H9 (cell line): ENCODE measurements at regions not wholly inside any gene's neighbourhood (a gene's known extent, or its start where the extent isn't known, plus 50 kb on each side); places are given as distances from the start of the nearest gene placed in this dataset.

Experiments used
- DNase-seq: peaks from one replicate; pipeline ENCODE4 v3.0.0-alpha.2; 2017
- H2AFZ ChIP-seq: one replicate; pipeline ENCODE4 v1.6.1; 2013; ENCODE audit warnings: mild to moderate bottlenecking, low read length, control low read depth, moderate library complexity
- H2AK5ac ChIP-seq: 2 replicates; pipeline ENCODE4 v1.6.1; 2013; ENCODE audit warnings: low read length, control low read depth, mixed read lengths; ENCODE audit not compliant: insufficient read length
- H2BK120ac ChIP-seq: one replicate; pipeline ENCODE4 v1.6.1; 2013; ENCODE audit warnings: low read depth, mild to moderate bottlenecking, low read length, control low read depth, inconsistent platforms; ENCODE audit not compliant: poor library complexity, severe bottlenecking
- H2BK12ac ChIP-seq: 2 replicates; pipeline ENCODE4 v1.6.1; 2013; ENCODE audit warnings: low read length, control low read depth, mixed read lengths, low read depth; ENCODE audit not compliant: insufficient read length
- H2BK15ac ChIP-seq: 2 replicates; pipeline ENCODE4 v1.6.1; 2013; ENCODE audit warnings: low read depth, low read length, control low read depth
- H2BK20ac ChIP-seq: one replicate; pipeline ENCODE4 v1.6.1; 2013; ENCODE audit warnings: low read depth, mild to moderate bottlenecking, low read length, control low read depth, inconsistent platforms; ENCODE audit not compliant: poor library complexity, severe bottlenecking
- H2BK5ac ChIP-seq: 2 replicates; pipeline ENCODE4 v1.6.1; 2013; ENCODE audit warnings: low read length, control low read depth, mixed read lengths; ENCODE audit not compliant: insufficient read length
- H3K14ac ChIP-seq: 2 replicates; pipeline ENCODE4 v1.6.1; 2013; ENCODE audit warnings: low read length, control low read depth; ENCODE audit not compliant: insufficient read depth
- H3K18ac ChIP-seq: 2 replicates; pipeline ENCODE4 v1.6.1; 2013; ENCODE audit warnings: low read depth, mild to moderate bottlenecking, mixed read lengths, low read length, control low read depth; ENCODE audit not compliant: insufficient read length
- H3K23ac ChIP-seq: 2 replicates; pipeline ENCODE4 v1.6.1; 2013; ENCODE audit warnings: low read length, control low read depth, mixed read lengths, low read depth; ENCODE audit not compliant: insufficient read length
- H3K23me2 ChIP-seq: 2 replicates; pipeline ENCODE4 v1.6.1; 2013; ENCODE audit warnings: low read depth, mild to moderate bottlenecking, mixed read lengths, low read length, control low read depth; ENCODE audit not compliant: insufficient read length, poor library complexity, severe bottlenecking
- H3K27ac ChIP-seq: 2 replicates; pipeline ENCODE4 v1.5.1; 2013; ENCODE audit warnings: low read length, control low read depth, mixed read lengths, low read depth; ENCODE audit not compliant: insufficient read length
- H3K27me3 ChIP-seq: 2 replicates; pipeline ENCODE4 v1.6.1; 2013; ENCODE audit warnings: low read length, control low read depth, inconsistent platforms; ENCODE audit not compliant: insufficient read depth
- H3K4ac ChIP-seq: 2 replicates; pipeline ENCODE4 v1.6.1; 2013; ENCODE audit warnings: low read depth, mild to moderate bottlenecking, control low read depth, inconsistent platforms, low read length, moderate library complexity
- H3K4me1 ChIP-seq: 2 replicates; pipeline ENCODE4 v1.6.1; 2013; ENCODE audit warnings: low read length, control low read depth, inconsistent platforms; ENCODE audit not compliant: insufficient read depth
- H3K4me2 ChIP-seq: 2 replicates; pipeline ENCODE4 v1.6.1; 2013; ENCODE audit warnings: low read length, control low read depth, mixed read lengths; ENCODE audit not compliant: insufficient read length, insufficient read depth
- H3K56ac ChIP-seq: 2 replicates; pipeline ENCODE4 v1.6.1; 2013; ENCODE audit warnings: low read depth, mild to moderate bottlenecking, mixed read lengths, low read length, control low read depth; ENCODE audit not compliant: insufficient read length
- H3K79me1 ChIP-seq: 2 replicates; pipeline ENCODE4 v1.6.1; 2013; ENCODE audit warnings: low read depth, mild to moderate bottlenecking, moderate library complexity, low read length, control low read depth, inconsistent platforms; ENCODE audit not compliant: insufficient read depth, poor library complexity, severe bottlenecking
- H3K79me2 ChIP-seq: 2 replicates; pipeline ENCODE4 v1.6.1; 2013; ENCODE audit warnings: low read length, control low read depth, inconsistent platforms; ENCODE audit not compliant: insufficient read depth
- H3K9ac ChIP-seq: 2 replicates; pipeline ENCODE4 v1.6.1; 2013; ENCODE audit warnings: low read length, control low read depth, mixed read lengths; ENCODE audit not compliant: insufficient read length; ENCODE audit errors: extremely low read depth
- H3K9me3 ChIP-seq: one replicate; pipeline ENCODE4 v1.6.1; 2013; ENCODE audit warnings: low read depth, low read length, inconsistent platforms; ENCODE audit not compliant: control insufficient read depth
- H3T11ph ChIP-seq: one replicate; pipeline ENCODE4 v1.6.1; 2013; ENCODE audit warnings: mild to moderate bottlenecking, low read length, control low read depth, inconsistent platforms
- H4K20me1 ChIP-seq: one replicate; pipeline ENCODE4 v1.6.1; 2013; ENCODE audit not compliant: control insufficient read depth, insufficient read length, insufficient read depth
- H4K5ac ChIP-seq: 2 replicates; pipeline ENCODE4 v1.6.1; 2013; ENCODE audit warnings: low read depth, mild to moderate bottlenecking, mixed read lengths, low read length, control low read depth; ENCODE audit not compliant: insufficient read length
- H4K8ac ChIP-seq: replicated peaks from 2 replicates; pipeline ENCODE4 v1.6.1; 2013; ENCODE audit warnings: low read length, control low read depth, mixed read lengths, low read depth; ENCODE audit not compliant: insufficient read length
- H4K91ac ChIP-seq: 2 replicates; pipeline ENCODE4 v1.6.1; 2013; ENCODE audit warnings: low read depth, mild to moderate bottlenecking, moderate library complexity, mixed read lengths, low read length, control low read depth; ENCODE audit not compliant: insufficient read length
- H3K27ac Mint-ChIP-seq, 3 experiments: 2 replicates in 2 of 3; 3 replicates in 1 of 3; pipeline ENCODE4 v1.8.0; 2020 to 2021; ENCODE audit warnings: mixed read lengths in 3 of 3, mild to moderate bottlenecking in 1 of 3, moderate library complexity in 1 of 3
- H3K27me3 Mint-ChIP-seq: 2 replicates; pipeline ENCODE4 v1.8.0; 2021; ENCODE audit warnings: low read depth, mild to moderate bottlenecking, moderate library complexity, mixed read lengths
- H3K36me3 Mint-ChIP-seq, 3 experiments: 2 replicates in 2 of 3; 3 replicates in 1 of 3; pipeline ENCODE4 v1.8.0; 2020 to 2021; ENCODE audit warnings: low read depth in 3 of 3, mixed read lengths in 3 of 3; ENCODE audit not compliant: insufficient read depth in 1 of 3
- H3K4me1 Mint-ChIP-seq, 2 experiments: 2 replicates each; pipeline ENCODE4 v1.8.0; 2020; ENCODE audit warnings: mixed read lengths in 2 of 2
- H3K4me3 Mint-ChIP-seq, 2 experiments: 2 replicates in 1 of 2; 3 replicates in 1 of 2; pipeline ENCODE4 v1.8.0; 2020 to 2021; ENCODE audit warnings: mild to moderate bottlenecking in 2 of 2, mixed read lengths in 2 of 2, moderate library complexity in 1 of 2
- H3K9me3 Mint-ChIP-seq, 2 experiments: 2 replicates in 1 of 2; 3 replicates in 1 of 2; pipeline ENCODE4 v1.8.0; 2020; ENCODE audit warnings: mild to moderate bottlenecking in 2 of 2, mixed read lengths in 2 of 2, moderate library complexity in 1 of 2
- CTCF ChIP-seq: fragments of 200-600 bp; sonication (generic); conservative IDR thresholded peaks from 3 replicates; pipeline ENCODE4 v1.8.0; 2021; ENCODE audit warnings: antibody characterized with exemption, mild to moderate bottlenecking
- WGBS: extraction: QIAGEN DNeasy Blood & Tissue Kit; methylation state at CpG from one replicate; pipeline ENCODE4 v1.1.7; 2013; ENCODE audit warnings: missing lambda C conversion rate, low lambda C conversion rate, mixed read lengths; ENCODE audit not compliant: insufficient read length; ENCODE audit errors: extremely low coverage; 5-methylcytosine and 5-hydroxymethylcytosine counted together

GRCh38 chr9:135209852-135210251 lies 122.4 kb downstream of the OLFM1 start:
- Histone ChIP-seq H3K56ac (no peak overlapping the region), H3K27ac (no peak overlapping the region), H3K23ac (no peak overlapping the region), H4K8ac (no peak overlapping the region), H3K18ac (no peak overlapping the region), H3K79me2 (no peaks in the 10 kb centered on the region), H2AFZ (no peak overlapping the region), H3K4ac (no peak overlapping the region), H2BK15ac (no peak overlapping the region), H3K23me2 (no peaks in the 10 kb centered on the region), H2AK5ac (no peak overlapping the region), H3K27me3 (no peaks in the 10 kb centered on the region), H3K79me1 (no peaks in the 10 kb centered on the region), H3K9ac (no peak overlapping the region), H3K9me3 (no peaks in the 10 kb centered on the region), H4K20me1 (no peaks in the 10 kb centered on the region), H3K14ac (no peak overlapping the region), H2BK20ac (no peak overlapping the region), H2BK12ac (no peak overlapping the region), H3K4me2 (no peak overlapping the region), H2BK5ac (no peak overlapping the region), H4K91ac (no peak overlapping the region), H2BK120ac (no peak overlapping the region), H3K4me1 (no peaks in the 10 kb centered on the region), H3T11ph (no peak overlapping the region), H4K5ac (no peak overlapping the region)
- H3K27ac Mint-ChIP-seq = no peak overlapping the region
- H3K36me3 Mint-ChIP-seq = peaks cover 0 to 5% (median 4%) of the 10 kb centered on the region in 3 experiments; a peak in 4 of 7 replicates
- DNase-seq = no peak
- no peak for TF ChIP-seq CTCF
- peaks cover 0 to 15% of the 10 kb centered on the region in 2 experiments; a peak in 3 of 4 replicates for H3K4me1 Mint-ChIP-seq
- WGBS = no CpG with 5 or more reads among the region's 2 CpGs
- peaks cover 9% of the 10 kb centered on the region for H3K27me3 Mint-ChIP-seq
- no peak overlapping the region for H3K4me3 Mint-ChIP-seq
- H3K9me3 Mint-ChIP-seq = peaks cover 7 to 14% of the 10 kb centered on the region in 2 experiments; a peak in 4 of 5 replicates
